ENCODE measurements at regions not wholly inside any gene's neighbourhood (a gene's known extent, or its start where the extent isn't known, plus 50 kb on each side); places are given as distances from the start of the nearest gene placed in this dataset.

DNA sequence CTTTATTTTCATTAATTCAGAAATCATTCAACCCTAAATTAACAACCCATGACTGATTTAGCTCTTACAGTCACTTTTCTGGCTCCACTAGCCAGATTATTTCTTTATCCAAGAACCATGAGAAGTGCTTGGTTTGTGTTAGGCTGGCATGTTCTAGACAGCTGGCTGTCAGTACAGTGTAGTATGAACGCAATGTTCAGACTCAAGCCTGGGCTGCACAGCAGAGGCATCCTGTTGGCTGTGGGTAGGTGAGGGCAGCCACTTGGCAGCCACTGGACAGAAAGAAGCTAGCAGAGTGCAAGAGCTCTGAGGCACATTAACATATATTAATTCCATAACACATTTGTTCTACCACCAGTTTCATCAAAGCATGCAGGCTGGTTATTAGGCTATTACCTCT is 522.9 kb upstream of the FSHR start:
- no peak overlapping the region for H3K4me3 ChIP-seq
- ATAC-seq (no peak), DNase-seq (no peak)
- no peaks in the 10 kb centered on the region for H3K36me3 ChIP-seq
- H3K27me3 ChIP-seq: no peaks in the 10 kb centered on the region
- H3K4me1 ChIP-seq: no peaks in the 10 kb centered on the region
- TF ChIP-seq, protein P1, sequence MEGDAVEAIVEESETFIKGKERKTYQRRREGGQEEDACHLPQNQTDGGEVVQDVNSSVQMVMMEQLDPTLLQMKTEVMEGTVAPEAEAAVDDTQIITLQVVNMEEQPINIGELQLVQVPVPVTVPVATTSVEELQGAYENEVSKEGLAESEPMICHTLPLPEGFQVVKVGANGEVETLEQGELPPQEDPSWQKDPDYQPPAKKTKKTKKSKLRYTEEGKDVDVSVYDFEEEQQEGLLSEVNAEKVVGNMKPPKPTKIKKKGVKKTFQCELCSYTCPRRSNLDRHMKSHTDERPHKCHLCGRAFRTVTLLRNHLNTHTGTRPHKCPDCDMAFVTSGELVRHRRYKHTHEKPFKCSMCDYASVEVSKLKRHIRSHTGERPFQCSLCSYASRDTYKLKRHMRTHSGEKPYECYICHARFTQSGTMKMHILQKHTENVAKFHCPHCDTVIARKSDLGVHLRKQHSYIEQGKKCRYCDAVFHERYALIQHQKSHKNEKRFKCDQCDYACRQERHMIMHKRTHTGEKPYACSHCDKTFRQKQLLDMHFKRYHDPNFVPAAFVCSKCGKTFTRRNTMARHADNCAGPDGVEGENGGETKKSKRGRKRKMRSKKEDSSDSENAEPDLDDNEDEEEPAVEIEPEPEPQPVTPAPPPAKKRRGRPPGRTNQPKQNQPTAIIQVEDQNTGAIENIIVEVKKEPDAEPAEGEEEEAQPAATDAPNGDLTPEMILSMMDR (IDR thresholded peaks at IDR 0.05): no peak
- no peaks in the 10 kb centered on the region for H3K9me3 ChIP-seq
- intact Hi-C loops (cut with DNase I): no loop called here
- H3K27ac ChIP-seq: no peak overlapping the region

- TF ChIP-seq, protein P1 (IDR thresholded peaks at IDR 0.05): no peak
- Histone ChIP-seq H3K27me3 (no peaks in the 10 kb centered on the region), H3K9me3 (no peaks in the 10 kb centered on the region), H3K27ac (no peak overlapping the region), H3K36me3 (no peaks in the 10 kb centered on the region), H3K4me3 (no peak overlapping the region), H3K4me1 (no peaks in the 10 kb centered on the region)
- ATAC-seq (no peak), DNase-seq (no peak)
- intact Hi-C loops (cut with DNase I): no loop called here
These were observed 510.5 kb upstream of the FSHR start for GRCh38 chr2:49664827-49665226.

GRCh38 chr2:49661809-49662208 is 507.5 kb upstream of the FSHR start:
- ATAC-seq (no peak), DNase-seq (no peak)
- TF ChIP-seq, protein P1 (IDR thresholded peaks at IDR 0.05): no peak
- no peaks in the 10 kb centered on the region for H3K4me1 ChIP-seq
- intact Hi-C loops (cut with DNase I): no loop called here
- no peaks in the 10 kb centered on the region for H3K27me3 ChIP-seq
- no peak overlapping the region for H3K4me3 ChIP-seq
- H3K27ac ChIP-seq: no peak overlapping the region
- H3K9me3 ChIP-seq: no peaks in the 10 kb centered on the region
- H3K36me3 ChIP-seq: no peaks in the 10 kb centered on the region

- ATAC-seq: no peak
- DNase-seq: no peak
- intact Hi-C loops (cut with DNase I): no loop called here
- no peak overlapping the region for H3K27ac ChIP-seq
- H3K27me3 ChIP-seq: no peaks in the 10 kb centered on the region
- H3K4me3 ChIP-seq: no peak overlapping the region
- no peaks in the 10 kb centered on the region for H3K36me3 ChIP-seq
- H3K4me1 ChIP-seq: no peaks in the 10 kb centered on the region
- TF ChIP-seq, protein P1 (IDR thresholded peaks at IDR 0.05): no peak
- H3K9me3 ChIP-seq: no peaks in the 10 kb centered on the region
These were observed 502.5 kb upstream of the FSHR start for GRCh38 chr2:49656853-49657252.

GRCh38 chr2:49643149-49643548 is 488.8 kb upstream of the FSHR start:
- ATAC-seq (no peak), DNase-seq (no peak)
- no peaks in the 10 kb centered on the region for H3K9me3 ChIP-seq
- no peaks in the 10 kb centered on the region for H3K36me3 ChIP-seq
- H3K27me3 ChIP-seq: no peaks in the 10 kb centered on the region
- H3K4me3 ChIP-seq: no peak overlapping the region
- intact Hi-C loops (cut with DNase I): no loop called here
- no peak overlapping the region for H3K27ac ChIP-seq
- TF ChIP-seq, protein P1 (IDR thresholded peaks at IDR 0.05): no peak
- no peaks in the 10 kb centered on the region for H3K4me1 ChIP-seq

GRCh38 chr2:49640630-49641029 is 486.3 kb upstream of the FSHR start:
- Histone ChIP-seq H3K4me1 (no peaks in the 10 kb centered on the region), H3K4me3 (no peak overlapping the region)

More at GRCh38 chr2:49640630-49641029, 486.3 kb upstream of the FSHR start:
- intact Hi-C loops (cut with DNase I): no loop called here
- no peaks in the 10 kb centered on the region for H3K36me3 ChIP-seq
- no peaks in the 10 kb centered on the region for H3K27me3 ChIP-seq
- no peaks in the 10 kb centered on the region for H3K9me3 ChIP-seq
- no peak for ATAC-seq
- no peak overlapping the region for H3K27ac ChIP-seq
- TF ChIP-seq, protein P1 (IDR thresholded peaks at IDR 0.05): no peak
- DNase-seq: no peak

Measured in upper lobe of right lung (tissue), 1 donor.